Colonic mucosa (tissue), 4 donors: ENCODE measurements at regions not wholly inside any gene's neighbourhood (a gene's known extent, or its start where the extent isn't known, plus 50 kb on each side); places are given as distances from the start of the nearest gene placed in this dataset.

Experiments
- DNase-seq: peaks from one replicate; pipeline ENCODE4 v3.0.0-alpha.2; 2020
- H3K27ac ChIP-seq: fragments of 200-600 bp; one replicate; pipeline ENCODE4 v1.8.0; 2021
- H3K27me3 ChIP-seq: fragments of 200-600 bp; one replicate; pipeline ENCODE4 v1.8.0; 2021
- H3K36me3 ChIP-seq: fragments of 200-600 bp; one replicate; pipeline ENCODE4 v1.8.0; 2021
- H3K4me1 ChIP-seq: fragments of 200-600 bp; one replicate; pipeline ENCODE4 v1.8.0; 2021; ENCODE audit warnings: mild to moderate bottlenecking
- H3K4me3 ChIP-seq: fragments of 200-600 bp; one replicate; pipeline ENCODE4 v1.8.0; 2021
- H3K9ac ChIP-seq, 2 donors: one replicate each; pipeline ENCODE4 v1.7.0; 2013; ENCODE audit warnings: control low read depth in 2 of 2, low read depth in 2 of 2, low read length in 2 of 2
- H3K9me3 ChIP-seq: fragments of 200-600 bp; one replicate; pipeline ENCODE4 v1.8.0; 2021
- CTCF ChIP-seq: fragments of 200-600 bp; IDR thresholded peaks from one replicate; pipeline ENCODE4 v1.8.0; 2022; ENCODE audit warnings: antibody characterized with exemption, mild to moderate bottlenecking
- intact Hi-C: fragments of 100-400 bp; cut with DNase I; formaldehyde crosslinking; loops from one replicate; pipeline ENCODE4 v1.14.1; 2022
- donor health status: healthy.
- donor health status: DM: no; HTN: no; CAD: no.
- donor health status: DM: no; HTN: no; CAD: no.

- intact Hi-C loops, result no loop called here
- Histone ChIP-seq H3K9me3 (no peaks in the 10 kb centered on the region), H3K4me3 (no peak overlapping the region), H3K36me3 (no peaks in the 10 kb centered on the region), H3K27ac (no peak overlapping the region), H3K27me3 (no peaks in the 10 kb centered on the region), H3K4me1 (no peaks in the 10 kb centered on the region), H3K9ac (no peak overlapping the region)
- no peak for DNase-seq
- no peak for TF ChIP-seq CTCF
These were observed 203.7 kb upstream of the NWD2 start for GRCh38 chr4:37040816-37041215.

GRCh38 chr4:37043342-37043741, 201.2 kb upstream of the NWD2 start:
- no peaks in the 10 kb centered on the region for H3K4me1 ChIP-seq
- no peak overlapping the region for H3K27ac ChIP-seq
- DNase-seq, result no peak
- no peaks in the 10 kb centered on the region for H3K9me3 ChIP-seq
- H3K27me3 ChIP-seq, result no peaks in the 10 kb centered on the region
- no peak overlapping the region for H3K9ac ChIP-seq
- no peaks in the 10 kb centered on the region for H3K36me3 ChIP-seq
- no peak overlapping the region for H3K4me3 ChIP-seq
- no peak for TF ChIP-seq CTCF
- intact Hi-C loops, result no loop called here

GRCh38 chr4:37051111-37051510, 193.4 kb upstream of the NWD2 start:
- no peaks in the 10 kb centered on the region for H3K36me3 ChIP-seq
- intact Hi-C loops, result no loop called here
- H3K9me3 ChIP-seq, result no peaks in the 10 kb centered on the region
- no peak overlapping the region for H3K27ac ChIP-seq
- no peaks in the 10 kb centered on the region for H3K27me3 ChIP-seq
- TF ChIP-seq CTCF, result no peak
- no peak overlapping the region for H3K4me3 ChIP-seq
- no peaks in the 10 kb centered on the region for H3K4me1 ChIP-seq
- DNase-seq, result no peak
- H3K9ac ChIP-seq, result no peak overlapping the region

GRCh38 chr4:37051866-37052265, 192.7 kb upstream of the NWD2 start:
- no peak overlapping the region for H3K9ac ChIP-seq
- no peaks in the 10 kb centered on the region for H3K27me3 ChIP-seq
- H3K4me3 ChIP-seq, result no peak overlapping the region
- H3K36me3 ChIP-seq, result no peaks in the 10 kb centered on the region
- no peaks in the 10 kb centered on the region for H3K9me3 ChIP-seq
- no peak overlapping the region for H3K27ac ChIP-seq
- no peak for TF ChIP-seq CTCF
- DNase-seq, result no peak
- intact Hi-C loops, result no loop called here
- H3K4me1 ChIP-seq, result no peaks in the 10 kb centered on the region

- Histone ChIP-seq H3K9ac (no peak overlapping the region), H3K36me3 (no peaks in the 10 kb centered on the region), H3K4me1 (no peaks in the 10 kb centered on the region), H3K27ac (no peak overlapping the region), H3K9me3 (no peaks in the 10 kb centered on the region), H3K27me3 (no peaks in the 10 kb centered on the region), H3K4me3 (no peak overlapping the region)
- DNase-seq, result no peak
- no peak for TF ChIP-seq CTCF
- intact Hi-C loops, result no loop called here
These were observed 189.9 kb upstream of the NWD2 start for GRCh38 chr4:37054531-37055077.

GRCh38 chr4:37058826-37059225, 185.7 kb upstream of the NWD2 start:
- no peaks in the 10 kb centered on the region for H3K27me3 ChIP-seq
- no peak for DNase-seq
- no peak overlapping the region for H3K9ac ChIP-seq
- H3K9me3 ChIP-seq, result no peaks in the 10 kb centered on the region
- intact Hi-C loops, result no loop called here
- no peak overlapping the region for H3K27ac ChIP-seq
- H3K4me3 ChIP-seq, result no peak overlapping the region
- no peak for TF ChIP-seq CTCF
- H3K4me1 ChIP-seq, result no peaks in the 10 kb centered on the region
- no peaks in the 10 kb centered on the region for H3K36me3 ChIP-seq
